H9 (cell line): ENCODE measurements at regions not wholly inside any gene's neighbourhood (a gene's known extent, or its start where the extent isn't known, plus 50 kb on each side); places are given as distances from the start of the nearest gene placed in this dataset.

Experiments
- DNase-seq: peaks from one replicate; pipeline ENCODE4 v3.0.0-alpha.2; 2017
- H2AFZ ChIP-seq: one replicate; pipeline ENCODE4 v1.6.1; 2013; ENCODE audit warnings: mild to moderate bottlenecking, low read length, control low read depth, moderate library complexity
- H2AK5ac ChIP-seq: 2 replicates; pipeline ENCODE4 v1.6.1; 2013; ENCODE audit warnings: low read length, control low read depth, mixed read lengths; ENCODE audit not compliant: insufficient read length
- H2BK120ac ChIP-seq: one replicate; pipeline ENCODE4 v1.6.1; 2013; ENCODE audit warnings: low read depth, mild to moderate bottlenecking, low read length, control low read depth, inconsistent platforms; ENCODE audit not compliant: poor library complexity, severe bottlenecking
- H2BK12ac ChIP-seq: 2 replicates; pipeline ENCODE4 v1.6.1; 2013; ENCODE audit warnings: low read length, control low read depth, mixed read lengths, low read depth; ENCODE audit not compliant: insufficient read length
- H2BK15ac ChIP-seq: 2 replicates; pipeline ENCODE4 v1.6.1; 2013; ENCODE audit warnings: low read depth, low read length, control low read depth
- H2BK20ac ChIP-seq: one replicate; pipeline ENCODE4 v1.6.1; 2013; ENCODE audit warnings: low read depth, mild to moderate bottlenecking, low read length, control low read depth, inconsistent platforms; ENCODE audit not compliant: poor library complexity, severe bottlenecking
- H2BK5ac ChIP-seq: 2 replicates; pipeline ENCODE4 v1.6.1; 2013; ENCODE audit warnings: low read length, control low read depth, mixed read lengths; ENCODE audit not compliant: insufficient read length
- H3K14ac ChIP-seq: 2 replicates; pipeline ENCODE4 v1.6.1; 2013; ENCODE audit warnings: low read length, control low read depth; ENCODE audit not compliant: insufficient read depth
- H3K18ac ChIP-seq: 2 replicates; pipeline ENCODE4 v1.6.1; 2013; ENCODE audit warnings: low read depth, mild to moderate bottlenecking, mixed read lengths, low read length, control low read depth; ENCODE audit not compliant: insufficient read length
- H3K23ac ChIP-seq: 2 replicates; pipeline ENCODE4 v1.6.1; 2013; ENCODE audit warnings: low read length, control low read depth, mixed read lengths, low read depth; ENCODE audit not compliant: insufficient read length
- H3K23me2 ChIP-seq: 2 replicates; pipeline ENCODE4 v1.6.1; 2013; ENCODE audit warnings: low read depth, mild to moderate bottlenecking, mixed read lengths, low read length, control low read depth; ENCODE audit not compliant: insufficient read length, poor library complexity, severe bottlenecking
- H3K27ac ChIP-seq: 2 replicates; pipeline ENCODE4 v1.5.1; 2013; ENCODE audit warnings: low read length, control low read depth, mixed read lengths, low read depth; ENCODE audit not compliant: insufficient read length
- H3K27me3 ChIP-seq: 2 replicates; pipeline ENCODE4 v1.6.1; 2013; ENCODE audit warnings: low read length, control low read depth, inconsistent platforms; ENCODE audit not compliant: insufficient read depth
- H3K4ac ChIP-seq: 2 replicates; pipeline ENCODE4 v1.6.1; 2013; ENCODE audit warnings: low read depth, mild to moderate bottlenecking, control low read depth, inconsistent platforms, low read length, moderate library complexity
- H3K4me1 ChIP-seq: 2 replicates; pipeline ENCODE4 v1.6.1; 2013; ENCODE audit warnings: low read length, control low read depth, inconsistent platforms; ENCODE audit not compliant: insufficient read depth
- H3K4me2 ChIP-seq: 2 replicates; pipeline ENCODE4 v1.6.1; 2013; ENCODE audit warnings: low read length, control low read depth, mixed read lengths; ENCODE audit not compliant: insufficient read length, insufficient read depth
- H3K56ac ChIP-seq: 2 replicates; pipeline ENCODE4 v1.6.1; 2013; ENCODE audit warnings: low read depth, mild to moderate bottlenecking, mixed read lengths, low read length, control low read depth; ENCODE audit not compliant: insufficient read length
- H3K79me1 ChIP-seq: 2 replicates; pipeline ENCODE4 v1.6.1; 2013; ENCODE audit warnings: low read depth, mild to moderate bottlenecking, moderate library complexity, low read length, control low read depth, inconsistent platforms; ENCODE audit not compliant: insufficient read depth, poor library complexity, severe bottlenecking
- H3K79me2 ChIP-seq: 2 replicates; pipeline ENCODE4 v1.6.1; 2013; ENCODE audit warnings: low read length, control low read depth, inconsistent platforms; ENCODE audit not compliant: insufficient read depth
- H3K9ac ChIP-seq: 2 replicates; pipeline ENCODE4 v1.6.1; 2013; ENCODE audit warnings: low read length, control low read depth, mixed read lengths; ENCODE audit not compliant: insufficient read length; ENCODE audit errors: extremely low read depth
- H3K9me3 ChIP-seq: one replicate; pipeline ENCODE4 v1.6.1; 2013; ENCODE audit warnings: low read depth, low read length, inconsistent platforms; ENCODE audit not compliant: control insufficient read depth
- H3T11ph ChIP-seq: one replicate; pipeline ENCODE4 v1.6.1; 2013; ENCODE audit warnings: mild to moderate bottlenecking, low read length, control low read depth, inconsistent platforms
- H4K20me1 ChIP-seq: one replicate; pipeline ENCODE4 v1.6.1; 2013; ENCODE audit not compliant: control insufficient read depth, insufficient read length, insufficient read depth
- H4K5ac ChIP-seq: 2 replicates; pipeline ENCODE4 v1.6.1; 2013; ENCODE audit warnings: low read depth, mild to moderate bottlenecking, mixed read lengths, low read length, control low read depth; ENCODE audit not compliant: insufficient read length
- H4K8ac ChIP-seq: replicated peaks from 2 replicates; pipeline ENCODE4 v1.6.1; 2013; ENCODE audit warnings: low read length, control low read depth, mixed read lengths, low read depth; ENCODE audit not compliant: insufficient read length
- H4K91ac ChIP-seq: 2 replicates; pipeline ENCODE4 v1.6.1; 2013; ENCODE audit warnings: low read depth, mild to moderate bottlenecking, moderate library complexity, mixed read lengths, low read length, control low read depth; ENCODE audit not compliant: insufficient read length
- H3K27ac Mint-ChIP-seq, 3 experiments: 2 replicates in 2 of 3; 3 replicates in 1 of 3; pipeline ENCODE4 v1.8.0; 2020 to 2021; ENCODE audit warnings: mixed read lengths in 3 of 3, mild to moderate bottlenecking in 1 of 3, moderate library complexity in 1 of 3
- H3K27me3 Mint-ChIP-seq: 2 replicates; pipeline ENCODE4 v1.8.0; 2021; ENCODE audit warnings: low read depth, mild to moderate bottlenecking, moderate library complexity, mixed read lengths
- H3K36me3 Mint-ChIP-seq, 3 experiments: 2 replicates in 2 of 3; 3 replicates in 1 of 3; pipeline ENCODE4 v1.8.0; 2020 to 2021; ENCODE audit warnings: low read depth in 3 of 3, mixed read lengths in 3 of 3; ENCODE audit not compliant: insufficient read depth in 1 of 3
- H3K4me1 Mint-ChIP-seq, 2 experiments: 2 replicates each; pipeline ENCODE4 v1.8.0; 2020; ENCODE audit warnings: mixed read lengths in 2 of 2
- H3K4me3 Mint-ChIP-seq, 2 experiments: 2 replicates in 1 of 2; 3 replicates in 1 of 2; pipeline ENCODE4 v1.8.0; 2020 to 2021; ENCODE audit warnings: mild to moderate bottlenecking in 2 of 2, mixed read lengths in 2 of 2, moderate library complexity in 1 of 2
- H3K9me3 Mint-ChIP-seq, 2 experiments: 2 replicates in 1 of 2; 3 replicates in 1 of 2; pipeline ENCODE4 v1.8.0; 2020; ENCODE audit warnings: mild to moderate bottlenecking in 2 of 2, mixed read lengths in 2 of 2, moderate library complexity in 1 of 2
- CTCF ChIP-seq: fragments of 200-600 bp; sonication (generic); conservative IDR thresholded peaks from 3 replicates; pipeline ENCODE4 v1.8.0; 2021; ENCODE audit warnings: antibody characterized with exemption, mild to moderate bottlenecking
- WGBS: extraction: QIAGEN DNeasy Blood & Tissue Kit; methylation state at CpG from one replicate; pipeline ENCODE4 v1.1.7; 2013; ENCODE audit warnings: missing lambda C conversion rate, low lambda C conversion rate, mixed read lengths; ENCODE audit not compliant: insufficient read length; ENCODE audit errors: extremely low coverage; 5-methylcytosine and 5-hydroxymethylcytosine counted together

GRCh38 chr10:3418926-3419325 is 246.3 kb upstream of the PITRM1 start:
- Histone ChIP-seq H3K9me3 (no peaks in the 10 kb centered on the region), H2AFZ (no peak overlapping the region), H3K23me2 (no peaks in the 10 kb centered on the region), H4K20me1 (no peaks in the 10 kb centered on the region), H3K9ac (no peak overlapping the region), H4K5ac (no peak overlapping the region), H2BK15ac (no peak overlapping the region), H3K4me2 (no peak overlapping the region), H3K18ac (no peak overlapping the region), H3K79me2 (no peaks in the 10 kb centered on the region), H3K4me1 (no peaks in the 10 kb centered on the region), H3K14ac (no peak overlapping the region), H4K8ac (no peak overlapping the region), H3K27ac (no peak overlapping the region), H4K91ac (no peak overlapping the region), H3K79me1 (no peaks in the 10 kb centered on the region), H3T11ph (no peak overlapping the region), H2AK5ac (no peak overlapping the region), H2BK120ac (no peak overlapping the region), H3K4ac (no peak overlapping the region), H3K27me3 (no peaks in the 10 kb centered on the region), H3K23ac (no peak overlapping the region), H2BK5ac (no peak overlapping the region), H2BK12ac (no peak overlapping the region), H3K56ac (no peak overlapping the region), H2BK20ac (no peak overlapping the region)
- H3K27me3 Mint-ChIP-seq: peaks cover 4% of the 10 kb centered on the region
- TF ChIP-seq CTCF: no peak
- peaks cover 15 to 16% of the 10 kb centered on the region in 2 experiments for H3K4me1 Mint-ChIP-seq
- no peak for DNase-seq
- no peaks in the 10 kb centered on the region for H3K36me3 Mint-ChIP-seq
- no CpG with 5 or more reads among the region's 12 CpGs for WGBS
- no peaks in the 10 kb centered on the region; a peak in 1 of 5 replicates for H3K9me3 Mint-ChIP-seq
- no peak overlapping the region for H3K27ac Mint-ChIP-seq
- no peak overlapping the region for H3K4me3 Mint-ChIP-seq
